Memory B cell (primary cell): ENCODE measurements at regions not wholly inside any gene's neighbourhood (a gene's known extent, or its start where the extent isn't known, plus 50 kb on each side); places are given as distances from the start of the nearest gene placed in this dataset.
A peak's percentile ranks its signal among the peaks of the same experiment; 100 is the strongest.

Experiments used
- ATAC-seq: fragments of 150-1000 bp; cut with Tn5 transposase; 2 replicates; pipeline ENCODE4 v1.10.0; 2021; ENCODE audit warnings: low read depth, mild to moderate bottlenecking, moderate library complexity
- DNase-seq, 2 donors: peaks; one replicate each; pipeline ENCODE4 v3.0.0; 2022; ENCODE audit warnings: low spot score in 2 of 2
- H3K27ac Mint-ChIP-seq: one replicate; pipeline ENCODE4 v1.8.0; 2022; ENCODE audit warnings: mild to moderate bottlenecking, moderate library complexity, mixed read lengths
- H3K27me3 Mint-ChIP-seq: one replicate; pipeline ENCODE4 v1.8.0; 2022; ENCODE audit warnings: mixed read lengths
- H3K36me3 Mint-ChIP-seq: one replicate; pipeline ENCODE4 v1.8.0; 2022; ENCODE audit warnings: mild to moderate bottlenecking, mixed read lengths
- H3K4me1 Mint-ChIP-seq: one replicate; pipeline ENCODE4 v1.8.0; 2022; ENCODE audit warnings: mixed read lengths
- H3K4me3 Mint-ChIP-seq: one replicate; pipeline ENCODE4 v1.8.0; 2022; ENCODE audit warnings: mild to moderate bottlenecking, moderate library complexity, mixed read lengths
- H3K9me3 Mint-ChIP-seq: one replicate; pipeline ENCODE4 v1.8.0; 2022; ENCODE audit warnings: mixed read lengths

DNA sequence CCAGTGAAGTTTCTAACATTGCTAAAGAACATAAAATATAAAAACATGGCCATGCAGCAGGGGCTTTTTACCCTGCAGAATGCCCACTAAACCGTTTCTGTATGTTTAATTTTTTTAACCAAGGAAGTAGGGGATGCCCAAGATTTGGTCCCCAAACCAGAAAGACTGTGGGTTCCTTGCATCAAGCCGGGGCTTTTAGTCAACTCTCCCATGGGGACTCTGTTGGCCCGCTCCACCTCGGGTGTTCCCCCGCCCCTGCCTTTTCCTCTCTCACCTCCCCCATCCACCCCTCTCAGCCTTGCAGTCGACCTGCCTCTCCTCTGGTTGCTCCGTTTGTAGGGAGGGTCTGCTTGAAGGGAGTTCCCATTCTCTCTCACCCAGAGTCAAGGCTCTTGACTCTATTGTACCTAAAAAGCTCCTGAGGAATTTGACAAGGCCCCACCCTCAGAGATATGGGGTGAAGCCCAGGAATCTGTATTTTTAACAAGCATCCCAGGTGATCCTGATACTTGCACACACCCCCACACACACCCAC lies 117.5 kb downstream of the TOMM20 start:
- DNase-seq (peak; percentile 60 to 78), ATAC-seq (peak; percentile 51)
- no peaks in the 10 kb centered on the region for H3K9me3 Mint-ChIP-seq
- H3K27me3 Mint-ChIP-seq = no peaks in the 10 kb centered on the region
- H3K27ac Mint-ChIP-seq = peak overlapping the region; percentile 99
- peaks cover 51% of the 10 kb centered on the region for H3K4me1 Mint-ChIP-seq
- H3K4me3 Mint-ChIP-seq = peak overlapping the region; percentile 70
- no peaks in the 10 kb centered on the region for H3K36me3 Mint-ChIP-seq

DNA sequence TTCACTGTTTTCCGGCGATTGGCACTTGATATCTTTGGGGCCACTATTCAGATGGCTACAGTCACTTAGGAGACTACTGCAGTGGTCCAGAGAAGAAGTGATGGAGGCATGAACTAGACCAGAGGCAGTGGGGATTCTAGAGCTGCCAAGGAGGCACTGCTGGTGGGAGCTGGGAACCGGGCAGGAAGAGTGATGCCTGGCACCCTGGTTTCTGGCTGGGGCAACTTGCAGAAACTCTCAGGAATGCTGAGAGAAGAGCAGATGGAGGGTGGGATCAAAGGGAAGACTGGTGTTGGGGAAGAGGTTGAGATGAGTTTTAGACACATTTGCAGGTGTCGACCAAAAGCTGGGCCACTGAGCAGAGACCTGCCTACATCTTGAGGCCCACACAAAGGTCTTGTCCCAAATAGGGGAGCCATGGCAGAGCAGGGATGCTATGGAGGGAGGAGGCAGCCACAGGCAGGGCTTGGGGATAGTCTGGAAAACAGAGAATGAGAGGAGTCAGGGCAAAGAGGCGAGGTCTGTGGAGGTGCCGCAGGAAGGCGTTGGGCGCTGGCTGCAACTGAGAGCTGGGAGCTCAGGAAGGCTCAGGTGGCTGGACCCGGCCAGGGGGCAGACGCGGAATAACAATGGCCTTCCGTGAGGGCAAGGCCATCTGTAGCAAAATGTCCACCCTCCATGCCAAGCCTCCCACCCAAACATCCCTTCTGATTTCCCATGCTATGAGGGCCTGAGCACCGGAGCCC lies 118.9 kb downstream of the TOMM20 start:
- Mint-ChIP-seq H3K4me3 (no peak overlapping the region), H3K27ac (peak overlapping the region; percentile 91), H3K4me1 (peaks cover 53% of the 10 kb centered on the region), H3K36me3 (no peaks in the 10 kb centered on the region), H3K9me3 (peaks cover 2% of the 10 kb centered on the region), H3K27me3 (no peaks in the 10 kb centered on the region)
- no peak for DNase-seq
- no peak for ATAC-seq

DNA sequence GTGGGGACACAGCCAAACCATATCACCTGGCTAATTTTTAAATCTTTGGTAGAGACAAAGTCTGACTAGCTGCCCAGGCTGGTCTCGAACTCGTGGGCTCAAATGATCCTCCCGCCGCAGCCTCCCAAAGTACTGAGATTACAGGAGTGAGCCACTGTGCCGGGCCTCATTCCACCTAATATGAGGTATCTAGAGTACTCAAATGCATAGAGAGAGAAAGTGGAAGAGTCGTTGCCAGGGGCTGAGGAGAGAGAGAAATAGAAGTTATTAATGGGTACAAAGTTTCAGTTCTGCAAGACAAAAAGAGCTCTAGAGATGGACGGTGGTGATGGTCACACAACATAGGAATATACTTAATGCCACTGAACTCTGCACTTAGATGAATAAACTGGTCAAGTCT lies 119.6 kb downstream of the TOMM20 start:
- Mint-ChIP-seq H3K36me3 (no peaks in the 10 kb centered on the region), H3K4me3 (peak overlapping the region; percentile 1), H3K9me3 (peaks cover 2% of the 10 kb centered on the region), H3K27me3 (no peaks in the 10 kb centered on the region), H3K4me1 (peaks cover 52% of the 10 kb centered on the region), H3K27ac (peak overlapping the region; percentile 91)
- ATAC-seq = no peak
- DNase-seq = no peak

DNA sequence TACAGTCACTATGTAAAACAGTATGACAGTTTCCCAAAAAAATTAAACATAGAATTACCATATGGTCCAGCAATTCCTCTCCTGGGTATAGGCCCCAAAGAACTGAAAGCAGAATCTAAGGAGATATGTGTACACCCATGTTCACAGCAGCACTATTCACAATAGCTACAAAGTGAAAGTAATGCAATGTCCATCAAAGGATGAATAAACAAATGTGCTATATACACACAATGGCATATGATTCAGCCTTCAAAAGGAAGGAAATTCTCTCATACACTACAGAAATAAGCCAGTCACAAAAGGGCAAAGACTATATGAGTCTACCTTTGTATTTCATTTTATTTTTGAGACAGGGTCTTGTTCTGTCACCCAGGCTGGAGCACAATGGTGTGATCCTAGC lies 120.4 kb downstream of the TOMM20 start:
- Mint-ChIP-seq H3K36me3 (no peaks in the 10 kb centered on the region), H3K4me3 (no peak overlapping the region), H3K27me3 (no peaks in the 10 kb centered on the region), H3K9me3 (peaks cover 2% of the 10 kb centered on the region), H3K4me1 (peaks cover 52% of the 10 kb centered on the region), H3K27ac (peak overlapping the region; percentile 91)
- no peak for DNase-seq
- no peak for ATAC-seq

DNA sequence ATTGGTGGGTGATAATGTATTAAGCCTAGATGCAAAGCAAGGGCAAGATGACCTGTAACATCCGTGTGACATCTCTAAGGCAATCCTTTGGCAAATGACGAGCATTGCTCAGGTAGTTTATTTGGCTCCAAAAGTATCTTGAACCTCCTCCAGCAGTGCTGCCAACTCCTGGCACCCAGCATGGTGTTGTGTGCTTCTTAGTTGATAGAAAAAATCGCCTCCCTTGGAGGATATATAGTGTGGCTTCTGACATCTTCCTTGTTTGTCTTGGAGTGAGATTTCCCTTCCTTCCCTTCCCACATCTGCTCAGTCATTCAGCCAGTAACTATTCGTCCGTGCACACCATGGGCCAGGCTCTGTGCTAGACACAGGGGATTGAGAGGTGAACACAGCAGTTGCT lies 121.8 kb downstream of the TOMM20 start:
- DNase-seq (no peak), ATAC-seq (no peak)
- H3K27ac Mint-ChIP-seq = no peak overlapping the region
- peaks cover 2% of the 10 kb centered on the region for H3K9me3 Mint-ChIP-seq
- H3K27me3 Mint-ChIP-seq = no peaks in the 10 kb centered on the region
- peaks cover 51% of the 10 kb centered on the region for H3K4me1 Mint-ChIP-seq
- no peak overlapping the region for H3K4me3 Mint-ChIP-seq
- H3K36me3 Mint-ChIP-seq = no peaks in the 10 kb centered on the region

DNA sequence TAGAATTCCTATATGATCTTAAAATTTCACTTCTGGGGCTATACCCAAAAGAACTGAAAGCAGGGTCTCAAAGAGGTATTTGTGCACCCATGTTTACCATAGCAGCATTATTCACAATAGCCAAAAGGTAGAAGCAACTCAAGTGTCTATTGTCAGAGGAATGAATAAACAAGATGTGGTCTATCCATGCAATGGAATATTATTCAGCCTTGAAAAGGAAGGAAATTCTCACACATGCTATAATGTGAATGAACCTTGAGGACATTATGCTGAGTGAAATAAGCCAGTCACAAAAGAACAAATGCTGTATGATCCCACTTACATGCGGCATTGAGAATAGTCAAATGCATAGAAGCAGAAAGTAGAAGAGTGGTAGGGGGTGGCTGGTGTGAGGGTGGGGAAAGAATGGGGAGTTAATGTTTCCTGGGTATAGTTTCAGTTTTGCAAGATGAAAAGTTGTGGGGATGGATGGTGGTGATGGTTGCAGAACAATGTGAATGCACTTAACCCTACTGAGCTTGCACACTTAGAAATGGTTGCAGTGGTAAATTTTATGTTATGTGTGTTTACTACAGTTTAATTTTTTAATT lies 122.4 kb downstream of the TOMM20 start:
- peak overlapping the region; percentile 95 for H3K27ac Mint-ChIP-seq
- peaks cover 49% of the 10 kb centered on the region for H3K4me1 Mint-ChIP-seq
- no peak for DNase-seq

DNA sequence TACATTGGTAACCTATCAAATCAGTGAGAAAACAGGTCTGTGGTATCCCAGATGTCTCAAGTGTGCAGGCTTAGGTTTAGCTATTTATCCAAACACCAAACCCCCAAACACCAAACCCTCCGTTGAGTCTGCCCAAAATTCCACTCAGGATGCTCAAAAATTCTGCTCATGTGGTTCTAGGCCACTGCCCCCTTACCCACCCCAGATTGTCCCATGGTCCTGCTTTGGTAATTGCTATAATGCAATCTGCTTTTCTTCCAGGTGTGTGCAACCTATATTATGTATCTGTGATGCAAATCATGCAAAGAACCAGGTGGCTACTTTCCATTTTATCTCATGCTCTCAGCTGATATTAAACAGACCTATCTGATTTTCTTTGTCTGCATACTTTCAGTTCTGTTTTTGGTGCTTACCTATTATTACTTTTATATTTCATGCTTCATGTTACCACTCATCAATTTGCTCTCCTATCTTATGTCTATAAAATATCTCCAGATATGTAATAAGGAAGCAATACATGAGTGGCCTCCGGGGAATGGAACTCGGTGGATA lies 123.7 kb downstream of the TOMM20 start:
- ATAC-seq = peak; percentile 82
- H3K4me3 Mint-ChIP-seq = peak overlapping the region; percentile 66
- no peaks in the 10 kb centered on the region for H3K36me3 Mint-ChIP-seq
- H3K27me3 Mint-ChIP-seq = no peaks in the 10 kb centered on the region
- peaks cover 42% of the 10 kb centered on the region for H3K4me1 Mint-ChIP-seq
- H3K27ac Mint-ChIP-seq = peak overlapping the region; percentile 95
- peaks cover 2% of the 10 kb centered on the region for H3K9me3 Mint-ChIP-seq
- no peak for DNase-seq

More for the DNA sequence above, 122.4 kb downstream of the TOMM20 start:
- peak; percentile 4 for ATAC-seq
- Mint-ChIP-seq H3K9me3 (peaks cover 2% of the 10 kb centered on the region), H3K36me3 (no peaks in the 10 kb centered on the region), H3K27me3 (no peaks in the 10 kb centered on the region), H3K4me3 (no peak overlapping the region)

DNA sequence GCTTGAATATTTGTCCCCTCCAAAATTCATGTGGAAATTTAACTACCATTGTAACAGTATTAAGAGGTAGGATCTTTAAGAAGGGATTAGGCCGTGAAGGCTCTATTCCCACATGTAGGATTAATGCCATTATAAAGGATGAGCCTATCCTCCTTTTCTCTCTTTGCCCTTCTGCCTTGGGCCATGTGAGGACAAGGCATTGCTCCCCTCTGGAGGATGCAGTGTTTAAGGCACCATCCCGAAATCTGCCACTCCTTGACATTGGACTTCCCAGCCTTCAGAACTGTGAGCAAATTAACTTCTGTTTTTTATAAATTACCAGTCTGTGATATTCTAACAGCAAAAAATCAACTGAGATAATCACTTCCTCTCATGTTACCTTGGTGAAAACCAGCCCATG lies 124.4 kb downstream of the TOMM20 start:
- peak overlapping the region; percentile 95 for H3K27ac Mint-ChIP-seq
- ATAC-seq = peak; percentile 12
- no peaks in the 10 kb centered on the region for H3K36me3 Mint-ChIP-seq
- no peaks in the 10 kb centered on the region for H3K27me3 Mint-ChIP-seq
- DNase-seq = no peak
- H3K4me1 Mint-ChIP-seq = peaks cover 37% of the 10 kb centered on the region
- peaks cover 2% of the 10 kb centered on the region for H3K9me3 Mint-ChIP-seq
- H3K4me3 Mint-ChIP-seq = no peak overlapping the region

DNA sequence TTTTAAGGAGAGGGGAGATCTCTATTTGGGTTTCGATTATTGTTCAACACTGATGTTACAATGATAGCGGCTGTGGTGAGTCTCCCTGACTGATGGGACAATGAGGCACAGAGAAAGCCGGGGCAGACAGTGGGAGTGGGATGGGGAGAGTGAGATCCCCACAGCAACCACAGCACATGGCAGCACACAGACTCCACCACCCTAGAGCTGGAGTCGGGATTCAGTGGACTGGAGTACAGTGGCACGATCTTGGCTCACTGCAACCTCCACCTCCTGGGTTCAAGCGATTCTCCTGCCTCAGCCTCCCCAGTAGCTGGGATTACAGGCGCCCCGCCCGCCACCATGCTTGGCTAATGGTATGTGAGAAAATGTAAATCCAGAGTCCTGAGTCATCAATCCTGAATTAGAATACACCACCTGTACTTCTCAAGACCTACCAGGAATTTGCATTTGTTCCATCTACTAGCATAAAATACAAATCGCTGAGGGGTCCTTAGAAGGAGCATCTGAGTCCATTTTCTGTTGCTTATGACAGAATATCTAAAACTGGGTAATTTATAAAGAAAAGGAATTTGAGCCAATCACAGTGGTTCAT lies 125.8 kb downstream of the TOMM20 start:
- Mint-ChIP-seq H3K4me3 (no peak overlapping the region), H3K4me1 (peaks cover 34% of the 10 kb centered on the region), H3K9me3 (peaks cover 2% of the 10 kb centered on the region), H3K36me3 (no peaks in the 10 kb centered on the region), H3K27ac (peak overlapping the region; percentile 47), H3K27me3 (no peaks in the 10 kb centered on the region)
- ATAC-seq = no peak
- no peak for DNase-seq

DNA sequence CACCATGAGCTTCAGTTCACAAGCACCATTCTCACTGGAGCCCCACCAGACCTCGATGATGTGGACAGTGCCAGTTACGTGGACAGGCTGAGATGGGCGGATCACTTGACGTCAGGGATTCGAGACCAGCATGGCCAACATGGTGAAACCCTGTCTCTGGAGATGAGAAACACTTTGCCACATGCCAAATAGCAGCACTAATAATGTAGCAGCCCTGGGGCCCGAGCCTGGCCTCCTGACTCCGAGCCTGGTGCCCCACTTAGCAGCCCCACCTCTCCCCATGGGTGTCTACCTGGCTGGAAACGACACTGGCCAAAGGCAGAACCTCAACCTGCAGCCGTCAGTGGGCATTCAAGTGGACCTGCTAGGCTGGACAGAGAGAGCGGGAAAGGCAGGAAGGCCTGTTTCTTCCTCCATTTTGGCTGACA lies 129.1 kb downstream of the TOMM20 start:
- H3K4me1 Mint-ChIP-seq = peaks cover 14% of the 10 kb centered on the region
- H3K27me3 Mint-ChIP-seq = no peaks in the 10 kb centered on the region
- H3K27ac Mint-ChIP-seq = no peak overlapping the region
- no peaks in the 10 kb centered on the region for H3K36me3 Mint-ChIP-seq
- ATAC-seq (no peak), DNase-seq (no peak)
- H3K4me3 Mint-ChIP-seq = no peak overlapping the region
- no peaks in the 10 kb centered on the region for H3K9me3 Mint-ChIP-seq

DNA sequence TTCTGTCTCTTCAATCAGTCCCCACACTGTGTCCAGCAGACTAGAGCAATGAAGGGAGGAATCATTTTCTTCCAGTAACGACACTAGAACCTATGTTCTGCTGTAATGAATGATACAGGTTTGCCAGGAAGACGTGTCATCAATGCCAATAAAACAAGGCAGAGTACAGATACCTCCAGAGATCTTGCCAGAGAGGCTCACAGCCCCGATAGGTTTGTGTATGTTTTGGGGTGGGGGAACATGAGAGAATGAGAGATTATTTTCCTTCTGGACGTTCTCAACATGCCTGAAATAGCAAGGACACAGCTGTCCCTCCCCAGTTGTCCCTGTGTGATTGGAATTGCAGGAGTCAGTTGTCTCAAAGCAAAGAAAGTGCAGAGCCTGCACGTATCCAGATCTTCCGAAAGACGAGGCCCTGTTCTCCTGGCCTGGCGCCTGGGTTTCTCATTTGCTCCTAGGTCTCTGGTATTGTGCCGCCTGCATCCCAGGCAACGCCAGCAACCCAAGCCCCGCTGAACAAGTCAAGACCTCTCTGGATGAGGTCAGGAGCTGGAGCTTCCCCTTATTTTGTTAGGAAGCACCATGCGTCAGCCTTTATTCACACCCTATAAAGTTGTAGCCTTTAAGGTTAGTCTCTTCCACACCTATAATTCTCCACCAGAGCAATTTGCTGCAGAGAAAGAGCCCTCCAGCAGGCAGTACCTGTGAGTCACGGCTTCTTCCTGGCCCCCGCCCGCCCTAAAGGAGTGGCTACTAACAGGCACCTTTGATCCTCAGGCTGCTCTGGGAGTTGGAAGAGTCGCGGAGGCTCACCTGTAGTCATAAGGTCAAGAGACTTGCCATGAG lies 130.5 kb downstream of the TOMM20 start:
- Mint-ChIP-seq H3K9me3 (no peaks in the 10 kb centered on the region), H3K4me3 (no peak overlapping the region), H3K4me1 (peaks cover 11% of the 10 kb centered on the region), H3K36me3 (no peaks in the 10 kb centered on the region), H3K27me3 (no peaks in the 10 kb centered on the region), H3K27ac (no peak overlapping the region)
- ATAC-seq (no peak), DNase-seq (no peak)

DNA sequence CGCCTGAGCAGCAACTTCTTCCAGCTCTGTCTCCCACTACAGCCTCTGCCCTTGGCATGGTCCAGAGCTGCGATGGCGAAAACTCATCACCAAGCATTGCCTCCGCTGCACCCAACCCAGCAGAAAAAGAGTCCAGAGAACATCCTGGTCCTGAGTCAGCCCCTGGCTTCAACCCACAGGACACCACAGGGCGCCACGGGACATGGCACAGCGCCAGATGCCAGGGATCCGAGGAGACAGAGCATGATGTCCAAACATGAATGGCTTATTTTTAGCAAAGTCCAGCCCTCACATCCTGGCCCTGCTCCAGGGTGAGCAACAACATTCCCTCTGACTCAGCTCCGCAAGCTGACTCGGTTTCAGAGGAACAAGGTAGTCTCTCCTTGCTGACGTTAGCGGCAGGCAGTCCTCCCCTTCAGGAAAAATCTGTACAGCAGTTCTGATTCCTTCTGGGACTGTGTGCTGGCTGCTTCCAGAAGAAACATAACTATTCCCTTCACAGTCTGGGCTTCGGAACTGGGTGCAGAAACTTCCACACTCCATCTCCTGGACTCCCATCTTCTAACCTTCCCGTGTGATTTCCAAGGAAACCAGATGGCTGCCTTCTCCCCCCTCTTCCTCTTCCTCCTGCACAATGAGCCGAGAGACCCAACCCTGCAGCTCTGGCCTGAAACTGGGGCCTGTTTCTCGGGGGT lies 131.3 kb downstream of the TOMM20 start:
- no peak for ATAC-seq
- H3K27ac Mint-ChIP-seq = no peak overlapping the region

DNA sequence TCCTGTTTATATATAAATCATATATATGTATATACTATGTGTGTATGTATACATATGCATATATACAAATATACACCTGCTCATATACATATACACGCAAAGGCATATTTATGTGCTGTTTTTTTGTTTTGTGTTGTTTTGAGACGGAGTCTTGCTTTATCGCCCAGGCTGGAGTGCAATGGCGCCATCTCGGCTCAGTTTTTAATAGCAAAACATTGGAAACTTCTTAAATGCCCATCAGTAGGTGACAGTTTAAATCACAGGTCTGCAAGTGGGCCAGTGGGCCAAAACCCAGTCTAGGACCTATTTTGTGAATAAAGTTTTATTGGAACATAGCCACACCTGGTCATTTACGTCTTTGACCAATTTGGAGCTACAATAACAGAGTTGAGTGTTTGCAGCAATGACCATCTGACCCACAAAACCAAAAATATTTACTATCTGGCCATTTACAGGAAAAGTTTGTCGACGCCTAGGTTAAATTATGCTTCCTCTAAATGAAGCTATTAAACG lies 132.3 kb downstream of the TOMM20 start:
- H3K9me3 Mint-ChIP-seq = peaks cover under 1% of the 10 kb centered on the region
- no peak for ATAC-seq
- no peaks in the 10 kb centered on the region for H3K36me3 Mint-ChIP-seq

More for the DNA sequence above, 131.3 kb downstream of the TOMM20 start:
- Mint-ChIP-seq H3K9me3 (no peaks in the 10 kb centered on the region), H3K27me3 (no peaks in the 10 kb centered on the region), H3K4me3 (no peak overlapping the region), H3K36me3 (no peaks in the 10 kb centered on the region), H3K4me1 (peaks cover 11% of the 10 kb centered on the region)
- DNase-seq = no peak

More for the DNA sequence above, 132.3 kb downstream of the TOMM20 start:
- H3K4me1 Mint-ChIP-seq = peaks cover 10% of the 10 kb centered on the region
- no peaks in the 10 kb centered on the region for H3K27me3 Mint-ChIP-seq
- H3K27ac Mint-ChIP-seq = no peak overlapping the region
- H3K4me3 Mint-ChIP-seq = no peak overlapping the region
- DNase-seq = no peak
